ENCODE measurements at regions not wholly inside any gene's neighbourhood (a gene's known extent, or its start where the extent isn't known, plus 50 kb on each side); places are given as distances from the start of the nearest gene placed in this dataset.

- H3K4me3 ChIP-seq (ENCODE audit: severe bottlenecking) = no peak overlapping the region
- H3K4me1 ChIP-seq (ENCODE audit: insufficient read depth, poor library complexity, severe bottlenecking) = no peaks in the 10 kb centered on the region
- H3K36me3 ChIP-seq (ENCODE audit: low read depth) = no peaks in the 10 kb centered on the region
- no peak for TF ChIP-seq CTCF (IDR thresholded peaks at IDR 0.05; ENCODE audit: poor library complexity, severe bottlenecking)
- H3K27me3 ChIP-seq (ENCODE audit: insufficient read depth, poor library complexity, severe bottlenecking) = peaks cover 3% of the 10 kb centered on the region
- H3K9me3 ChIP-seq (ENCODE audit: severe bottlenecking) = no peaks in the 10 kb centered on the region
- no peak for ATAC-seq (ENCODE audit: low read depth)
- H3K27ac ChIP-seq (ENCODE audit: poor library complexity, severe bottlenecking) = no peak overlapping the region
- DNase-seq (ENCODE audit: low spot score) = no peak
Measured at GRCh38 chr2:212606232-212606631, 67.6 kb upstream of the ERBB4 start.

- no peak for DNase-seq (ENCODE audit: low spot score)
- no peaks in the 10 kb centered on the region for H3K27me3 ChIP-seq (ENCODE audit: insufficient read depth, poor library complexity, severe bottlenecking)
- peaks cover 15% of the 10 kb centered on the region for H3K4me1 ChIP-seq (ENCODE audit: insufficient read depth, poor library complexity, severe bottlenecking)
- no peak for ATAC-seq (ENCODE audit: low read depth)
- no peak overlapping the region for H3K4me3 ChIP-seq (ENCODE audit: severe bottlenecking)
- no peaks in the 10 kb centered on the region for H3K36me3 ChIP-seq (ENCODE audit: low read depth)
- TF ChIP-seq CTCF (IDR thresholded peaks at IDR 0.05; ENCODE audit: poor library complexity, severe bottlenecking) = no peak
- H3K27ac ChIP-seq (ENCODE audit: poor library complexity, severe bottlenecking) = no peak overlapping the region
- no peaks in the 10 kb centered on the region for H3K9me3 ChIP-seq (ENCODE audit: severe bottlenecking)
Measured at GRCh38 chr2:212596688-212597087, 58.1 kb upstream of the ERBB4 start.

GRCh38 chr2:212596276-212596675 lies 57.7 kb upstream of the ERBB4 start:
- Histone ChIP-seq H3K27me3 (ENCODE audit: insufficient read depth, poor library complexity, severe bottlenecking) (no peaks in the 10 kb centered on the region), H3K36me3 (ENCODE audit: low read depth) (no peaks in the 10 kb centered on the region), H3K27ac (ENCODE audit: poor library complexity, severe bottlenecking) (no peak overlapping the region), H3K4me1 (ENCODE audit: insufficient read depth, poor library complexity, severe bottlenecking) (peaks cover 15% of the 10 kb centered on the region), H3K4me3 (ENCODE audit: severe bottlenecking) (no peak overlapping the region), H3K9me3 (ENCODE audit: severe bottlenecking) (no peaks in the 10 kb centered on the region)
- ATAC-seq (ENCODE audit: low read depth) (no peak), DNase-seq (ENCODE audit: low spot score) (no peak)
- TF ChIP-seq CTCF (IDR thresholded peaks at IDR 0.05; ENCODE audit: poor library complexity, severe bottlenecking) = no peak

GRCh38 chr2:212595036-212595654 lies 56.5 kb upstream of the ERBB4 start:
- TF ChIP-seq CTCF (IDR thresholded peaks at IDR 0.05; ENCODE audit: poor library complexity, severe bottlenecking) = peak; percentile 90
- Histone ChIP-seq H3K4me1 (ENCODE audit: insufficient read depth, poor library complexity, severe bottlenecking) (peaks cover 15% of the 10 kb centered on the region), H3K9me3 (ENCODE audit: severe bottlenecking) (no peaks in the 10 kb centered on the region), H3K36me3 (ENCODE audit: low read depth) (no peaks in the 10 kb centered on the region), H3K27me3 (ENCODE audit: insufficient read depth, poor library complexity, severe bottlenecking) (no peaks in the 10 kb centered on the region), H3K27ac (ENCODE audit: poor library complexity, severe bottlenecking) (no peak overlapping the region), H3K4me3 (ENCODE audit: severe bottlenecking) (no peak overlapping the region)
- DNase-seq (ENCODE audit: low spot score) (no peak), ATAC-seq (ENCODE audit: low read depth) (peak; percentile 53; the same call in 1 of the 3 replicates)

GRCh38 chr2:212592695-212593094 lies 54.1 kb upstream of the ERBB4 start:
- ATAC-seq (ENCODE audit: low read depth) (peak; percentile 35; the same call in 1 of the 3 replicates), DNase-seq (ENCODE audit: low spot score) (no peak)
- Histone ChIP-seq H3K4me3 (ENCODE audit: severe bottlenecking) (no peak overlapping the region), H3K27ac (ENCODE audit: poor library complexity, severe bottlenecking) (no peak overlapping the region), H3K27me3 (ENCODE audit: insufficient read depth, poor library complexity, severe bottlenecking) (no peaks in the 10 kb centered on the region), H3K9me3 (ENCODE audit: severe bottlenecking) (no peaks in the 10 kb centered on the region), H3K4me1 (ENCODE audit: insufficient read depth, poor library complexity, severe bottlenecking) (peaks cover 4% of the 10 kb centered on the region), H3K36me3 (ENCODE audit: low read depth) (no peaks in the 10 kb centered on the region)
- TF ChIP-seq CTCF (IDR thresholded peaks at IDR 0.05; ENCODE audit: poor library complexity, severe bottlenecking) = no peak
